HepG2 (cell line): ENCODE measurements at regions not wholly inside any gene's neighbourhood (a gene's known extent, or its start where the extent isn't known, plus 50 kb on each side); places are given as distances from the start of the nearest gene placed in this dataset.

Experiments
- ATAC-seq: fragments of 200-7000 bp; cut with Tn5 transposase; 3 replicates; pipeline ENCODE4 v1.9.1; 2020; ENCODE audit warnings: mild to moderate bottlenecking, moderate library complexity
- BruUV-seq: library from RNA; stranded (reverse); fragments of 400-500 nt; replicated peaks from 2 replicates; lab custom pipeline; 2021; lab: Mats Ljungman, UMichigan
- CTCF ChIA-PET: fragments of 300-600 bp; formaldehyde crosslinking; extraction: SDS; loops from one replicate; lab custom pipeline; 2021; ENCODE audit warnings: low total read pairs, inconsistent platforms, low intra/inter-chr PET ratio; lab: Yijun Ruan, JAX
- POLR2A ChIA-PET: fragments of 350-600 bp; sonication (Branson Sonifier 250); formaldehyde crosslinking; loops from one replicate; lab custom pipeline; 2020; ENCODE audit warnings: antibody characterized with exemption, inconsistent platforms; lab: Yijun Ruan, JAX
- DNase-seq: peaks from one replicate; pipeline ENCODE4 v3.0.0-alpha.2; 2015; ENCODE audit warnings: low spot score
- FAIRE-seq: peaks from 3 replicates; lab custom pipeline; 2011; peaks lifted over from hg19 to GRCh38; lab: Jason Lieb, UNC
- H2AFZ ChIP-seq: one replicate; pipeline ENCODE4 v1.6.1; 2011; ENCODE audit warnings: low read length, inconsistent platforms
- H3K27ac ChIP-seq: fragments of 300-600 bp; 3 replicates; pipeline ENCODE4 v1.8.0; 2011; ENCODE audit warnings: mixed run types, mild to moderate bottlenecking, mixed read lengths, low read length, inconsistent platforms; ENCODE audit not compliant: insufficient read depth; ENCODE audit errors: extremely low read length
- H3K27me3 ChIP-seq, 2 experiments: fragments of 200-600 bp in 1 of 2; 2 replicates in 1 of 2; 3 replicates in 1 of 2; pipeline versions ENCODE4 v1.6.0 to v1.8.0; 2011; ENCODE audit warnings: low read length in 2 of 2, mild to moderate bottlenecking in 2 of 2, moderate library complexity in 2 of 2, inconsistent platforms in 1 of 2; ENCODE audit not compliant: insufficient read depth in 2 of 2, control insufficient read depth in 1 of 2
- H3K36me3 ChIP-seq, 2 experiments: fragments of 200-600 bp in 1 of 2; replicated peaks in 1 of 2; 2 replicates in 1 of 2; 3 replicates in 1 of 2; pipeline versions ENCODE4 v1.5.1 to v1.8.0; 2011; ENCODE audit warnings: low read length in 2 of 2, inconsistent platforms in 1 of 2; ENCODE audit not compliant: insufficient read depth in 2 of 2, control insufficient read depth in 1 of 2
- H3K4me1 ChIP-seq: 2 replicates; pipeline ENCODE4 v1.5.1; 2012; ENCODE audit warnings: low read length, inconsistent platforms; ENCODE audit not compliant: insufficient read depth
- H3K4me2 ChIP-seq: 2 replicates; pipeline ENCODE4 v1.6.0; 2011; ENCODE audit warnings: low read depth, low read length, inconsistent platforms
- H3K4me3 ChIP-seq, 3 experiments: fragments of 200-600 bp in 1 of 3; sonication (generic), shearing (Covaris generic) in 1 of 3; replicated peaks in 1 of 3; 2 replicates each; pipeline ENCODE4 v1.5.1; 2011 to 2016; ENCODE audit warnings: low read length in 3 of 3, inconsistent platforms in 2 of 3, low read depth in 2 of 3, mild to moderate bottlenecking in 2 of 3, control low read depth in 1 of 3, mixed read lengths in 1 of 3; ENCODE audit not compliant: insufficient read depth in 1 of 3
- H3K79me2 ChIP-seq: one replicate; pipeline ENCODE4 v1.6.1; 2011; ENCODE audit warnings: low read length, inconsistent platforms; ENCODE audit not compliant: insufficient read depth
- H3K9ac ChIP-seq: 2 replicates; pipeline ENCODE4 v1.6.0; 2011; ENCODE audit warnings: mild to moderate bottlenecking, low read depth, low read length, inconsistent platforms; ENCODE audit not compliant: insufficient read depth
- H3K9me3 ChIP-seq: 2 replicates; pipeline ENCODE4 v1.5.1; 2012; ENCODE audit warnings: mild to moderate bottlenecking, low read length
- H4K20me1 ChIP-seq: 2 replicates; pipeline ENCODE4 v1.6.0; 2011; ENCODE audit warnings: inconsistent platforms, mild to moderate bottlenecking, low read length, moderate library complexity; ENCODE audit not compliant: insufficient read depth
- ARNT ChIP-seq: fragments of 450-650 bp; IDR thresholded peaks from 2 replicates; pipeline ENCODE4 v1.6.1; 2017
- CHCHD3 ChIP-seq: sonication (generic); formaldehyde crosslinking; IDR thresholded peaks from 2 replicates; pipeline ENCODE4 v1.8.0; 2022; ENCODE audit warnings: mild to moderate bottlenecking, missing genetic modification reagents, moderate library complexity
- EED ChIP-seq: sonication (generic); formaldehyde crosslinking; IDR thresholded peaks from 2 replicates; pipeline ENCODE4 v1.5.0; 2020; ENCODE audit warnings: mild to moderate bottlenecking, missing genetic modification reagents
- KDM1A ChIP-seq: IDR thresholded peaks from 2 replicates; pipeline ENCODE4 v1.6.1; 2016; ENCODE audit warnings: missing compliant biosample characterization
- NCOR1 ChIP-seq: fragments of 200-600 bp; sonication (generic); IDR thresholded peaks from 2 replicates; pipeline ENCODE4 v1.7.0; 2017; ENCODE audit warnings: antibody characterized with exemption, low read length, borderline replicate concordance
- RFXAP ChIP-seq: sonication (generic); formaldehyde crosslinking; IDR thresholded peaks from 2 replicates; pipeline ENCODE4 v1.4.0; 2020; ENCODE audit warnings: missing genetic modification reagents, borderline replicate concordance
- THYN1 ChIP-seq: sonication (generic); formaldehyde crosslinking; IDR thresholded peaks from 2 replicates; pipeline ENCODE4 v1.8.1; 2023; ENCODE audit warnings: low read depth, mild to moderate bottlenecking, moderate library complexity, missing genetic modification reagents, borderline replicate concordance
- ZNF17 ChIP-seq: sonication (generic); formaldehyde crosslinking; IDR thresholded peaks from 2 replicates; pipeline ENCODE4 v1.5.0; 2020; ENCODE audit warnings: mild to moderate bottlenecking, missing genetic modification reagents
- ZNF350 ChIP-seq: sonication (generic); formaldehyde crosslinking; IDR thresholded peaks from 2 replicates; pipeline ENCODE4 v1.4.0; 2020; ENCODE audit warnings: mild to moderate bottlenecking, low read depth, missing genetic modification reagents, borderline replicate concordance
- ZNF619 ChIP-seq: sonication (generic); formaldehyde crosslinking; IDR thresholded peaks from 2 replicates; pipeline ENCODE4 v1.4.0; 2020; ENCODE audit warnings: mild to moderate bottlenecking, missing genetic modification reagents
- ZNF773 ChIP-seq: sonication (generic); formaldehyde crosslinking; IDR thresholded peaks from 2 replicates; pipeline ENCODE4 v1.4.0; 2020; ENCODE audit warnings: missing genetic modification reagents, borderline replicate concordance
- WGBS: methylation state at CpG from one replicate; pipeline ENCODE4 v1.1.6; 2017; ENCODE audit warnings: low lambda C conversion rate; 5-methylcytosine and 5-hydroxymethylcytosine counted together
- in situ Hi-C: cut with HindIII; loops from 2 replicates; pipeline ENCODE4 v1.10.0; 2017; ENCODE audit warnings: low pct_unique_long_range_greater_than_20kb; ENCODE audit not compliant: extremely low pct_ligation_motif_present
- intact Hi-C: fragments of 100-400 bp; cut with micrococcal nuclease; formaldehyde crosslinking; loops from one replicate; pipeline ENCODE4 v1.10.0; 2022; ENCODE audit not compliant: unreplicated experiment
- TF ChIP-seq, protein P1 (sequence below): sonication (generic); formaldehyde crosslinking; IDR thresholded peaks from 2 replicates; pipeline ENCODE4 v1.4.0; 2020; ENCODE audit warnings: missing genetic modification reagents
- TF ChIP-seq, protein P2 (sequence below): sonication (generic); formaldehyde crosslinking; IDR thresholded peaks from 2 replicates; pipeline ENCODE4 v1.4.0; 2020; ENCODE audit warnings: missing genetic modification reagents
- TF ChIP-seq, protein P3 (sequence below): sonication (generic); formaldehyde crosslinking; IDR thresholded peaks from 2 replicates; pipeline ENCODE4 v1.5.0; 2020; ENCODE audit warnings: mild to moderate bottlenecking, missing genetic modification reagents
- TF ChIP-seq, protein P4 (sequence below): sonication (generic); formaldehyde crosslinking; IDR thresholded peaks from 2 replicates; pipeline ENCODE4 v1.4.0; 2020; ENCODE audit warnings: missing genetic modification reagents

DNA sequence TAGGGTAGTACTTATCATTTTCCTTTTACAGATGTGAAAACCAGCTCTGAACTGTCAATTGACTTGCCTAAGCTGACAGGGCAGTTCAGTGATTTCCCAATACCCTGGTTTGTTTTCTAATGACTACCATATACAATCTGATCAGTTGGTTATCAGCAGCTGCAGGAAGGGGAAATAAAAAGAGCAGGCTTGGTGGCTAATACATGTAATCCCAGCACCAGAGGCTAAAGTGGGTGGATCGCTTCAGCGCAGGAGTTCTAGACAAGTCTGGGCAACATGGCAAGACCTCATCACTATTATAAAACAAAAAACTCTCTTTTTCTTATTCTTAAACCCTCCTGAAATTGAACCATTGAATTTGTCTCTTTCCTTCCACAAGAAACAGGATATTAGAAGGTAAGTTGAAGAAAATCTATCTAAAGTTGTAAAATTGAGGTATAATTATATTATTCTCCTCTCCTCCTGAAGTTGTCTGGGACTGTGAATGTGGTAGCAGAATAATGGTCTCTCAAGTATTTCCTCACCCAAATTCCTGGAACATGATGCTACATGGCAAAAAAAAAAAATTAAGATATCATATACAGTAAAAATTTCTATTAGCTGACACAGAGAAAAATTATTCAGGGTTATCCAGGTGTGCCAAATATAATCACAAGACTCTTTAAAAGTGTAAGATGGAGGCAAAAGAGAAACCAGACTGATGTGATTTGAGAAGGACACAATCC is 1441.6 kb downstream of the SUCLG1 start:
- ChIA-PET POLR2A (no interaction called here), CTCF (no interaction called here)
- 90% methylated on average over 2 of the region's 2 CpGs for WGBS
- Histone ChIP-seq H3K36me3 (no peaks in the 10 kb centered on the region), H3K9ac (no peak overlapping the region), H3K4me2 (no peak overlapping the region), H3K27me3 (no peaks in the 10 kb centered on the region), H3K4me1 (no peaks in the 10 kb centered on the region), H4K20me1 (no peaks in the 10 kb centered on the region), H3K9me3 (peaks cover 67% of the 10 kb centered on the region), H2AFZ (no peak overlapping the region), H3K4me3 (no peak overlapping the region), H3K27ac (no peak overlapping the region), H3K79me2 (no peaks in the 10 kb centered on the region)
- no peak for FAIRE-seq
- no peak for ATAC-seq
- intact Hi-C loops, result no loop called here
- in situ Hi-C loops, result no loop called here
- BruUV-seq, result no TSS peak
- DNase-seq, result no peak
- TF ChIP-seq ZNF619 (no peak), ZNF17 (CRISPR knock-in tag) (no peak), CHCHD3 (CRISPR knock-in tag) (no peak), KDM1A (CRISPR knock-in tag) (no peak), RFXAP (no peak), NCOR1 (no peak), ARNT (no peak), THYN1 (no peak), EED (CRISPR knock-in tag) (no peak), ZNF350 (CRISPR knock-in tag) (no peak), ZNF773 (CRISPR knock-in tag) (no peak)
- TF ChIP-seq, protein P1, sequence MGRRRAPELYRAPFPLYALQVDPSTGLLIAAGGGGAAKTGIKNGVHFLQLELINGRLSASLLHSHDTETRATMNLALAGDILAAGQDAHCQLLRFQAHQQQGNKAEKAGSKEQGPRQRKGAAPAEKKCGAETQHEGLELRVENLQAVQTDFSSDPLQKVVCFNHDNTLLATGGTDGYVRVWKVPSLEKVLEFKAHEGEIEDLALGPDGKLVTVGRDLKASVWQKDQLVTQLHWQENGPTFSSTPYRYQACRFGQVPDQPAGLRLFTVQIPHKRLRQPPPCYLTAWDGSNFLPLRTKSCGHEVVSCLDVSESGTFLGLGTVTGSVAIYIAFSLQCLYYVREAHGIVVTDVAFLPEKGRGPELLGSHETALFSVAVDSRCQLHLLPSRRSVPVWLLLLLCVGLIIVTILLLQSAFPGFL (CRISPR knock-in tag), result no peak
- TF ChIP-seq, protein P2, sequence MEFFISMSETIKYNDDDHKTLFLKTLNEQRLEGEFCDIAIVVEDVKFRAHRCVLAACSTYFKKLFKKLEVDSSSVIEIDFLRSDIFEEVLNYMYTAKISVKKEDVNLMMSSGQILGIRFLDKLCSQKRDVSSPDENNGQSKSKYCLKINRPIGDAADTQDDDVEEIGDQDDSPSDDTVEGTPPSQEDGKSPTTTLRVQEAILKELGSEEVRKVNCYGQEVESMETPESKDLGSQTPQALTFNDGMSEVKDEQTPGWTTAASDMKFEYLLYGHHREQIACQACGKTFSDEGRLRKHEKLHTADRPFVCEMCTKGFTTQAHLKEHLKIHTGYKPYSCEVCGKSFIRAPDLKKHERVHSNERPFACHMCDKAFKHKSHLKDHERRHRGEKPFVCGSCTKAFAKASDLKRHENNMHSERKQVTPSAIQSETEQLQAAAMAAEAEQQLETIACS (CRISPR knock-in tag), result no peak
- TF ChIP-seq, protein P3, sequence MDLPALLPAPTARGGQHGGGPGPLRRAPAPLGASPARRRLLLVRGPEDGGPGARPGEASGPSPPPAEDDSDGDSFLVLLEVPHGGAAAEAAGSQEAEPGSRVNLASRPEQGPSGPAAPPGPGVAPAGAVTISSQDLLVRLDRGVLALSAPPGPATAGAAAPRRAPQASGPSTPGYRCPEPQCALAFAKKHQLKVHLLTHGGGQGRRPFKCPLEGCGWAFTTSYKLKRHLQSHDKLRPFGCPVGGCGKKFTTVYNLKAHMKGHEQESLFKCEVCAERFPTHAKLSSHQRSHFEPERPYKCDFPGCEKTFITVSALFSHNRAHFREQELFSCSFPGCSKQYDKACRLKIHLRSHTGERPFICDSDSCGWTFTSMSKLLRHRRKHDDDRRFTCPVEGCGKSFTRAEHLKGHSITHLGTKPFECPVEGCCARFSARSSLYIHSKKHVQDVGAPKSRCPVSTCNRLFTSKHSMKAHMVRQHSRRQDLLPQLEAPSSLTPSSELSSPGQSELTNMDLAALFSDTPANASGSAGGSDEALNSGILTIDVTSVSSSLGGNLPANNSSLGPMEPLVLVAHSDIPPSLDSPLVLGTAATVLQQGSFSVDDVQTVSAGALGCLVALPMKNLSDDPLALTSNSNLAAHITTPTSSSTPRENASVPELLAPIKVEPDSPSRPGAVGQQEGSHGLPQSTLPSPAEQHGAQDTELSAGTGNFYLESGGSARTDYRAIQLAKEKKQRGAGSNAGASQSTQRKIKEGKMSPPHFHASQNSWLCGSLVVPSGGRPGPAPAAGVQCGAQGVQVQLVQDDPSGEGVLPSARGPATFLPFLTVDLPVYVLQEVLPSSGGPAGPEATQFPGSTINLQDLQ (CRISPR knock-in tag), result no peak
- TF ChIP-seq, protein P4, sequence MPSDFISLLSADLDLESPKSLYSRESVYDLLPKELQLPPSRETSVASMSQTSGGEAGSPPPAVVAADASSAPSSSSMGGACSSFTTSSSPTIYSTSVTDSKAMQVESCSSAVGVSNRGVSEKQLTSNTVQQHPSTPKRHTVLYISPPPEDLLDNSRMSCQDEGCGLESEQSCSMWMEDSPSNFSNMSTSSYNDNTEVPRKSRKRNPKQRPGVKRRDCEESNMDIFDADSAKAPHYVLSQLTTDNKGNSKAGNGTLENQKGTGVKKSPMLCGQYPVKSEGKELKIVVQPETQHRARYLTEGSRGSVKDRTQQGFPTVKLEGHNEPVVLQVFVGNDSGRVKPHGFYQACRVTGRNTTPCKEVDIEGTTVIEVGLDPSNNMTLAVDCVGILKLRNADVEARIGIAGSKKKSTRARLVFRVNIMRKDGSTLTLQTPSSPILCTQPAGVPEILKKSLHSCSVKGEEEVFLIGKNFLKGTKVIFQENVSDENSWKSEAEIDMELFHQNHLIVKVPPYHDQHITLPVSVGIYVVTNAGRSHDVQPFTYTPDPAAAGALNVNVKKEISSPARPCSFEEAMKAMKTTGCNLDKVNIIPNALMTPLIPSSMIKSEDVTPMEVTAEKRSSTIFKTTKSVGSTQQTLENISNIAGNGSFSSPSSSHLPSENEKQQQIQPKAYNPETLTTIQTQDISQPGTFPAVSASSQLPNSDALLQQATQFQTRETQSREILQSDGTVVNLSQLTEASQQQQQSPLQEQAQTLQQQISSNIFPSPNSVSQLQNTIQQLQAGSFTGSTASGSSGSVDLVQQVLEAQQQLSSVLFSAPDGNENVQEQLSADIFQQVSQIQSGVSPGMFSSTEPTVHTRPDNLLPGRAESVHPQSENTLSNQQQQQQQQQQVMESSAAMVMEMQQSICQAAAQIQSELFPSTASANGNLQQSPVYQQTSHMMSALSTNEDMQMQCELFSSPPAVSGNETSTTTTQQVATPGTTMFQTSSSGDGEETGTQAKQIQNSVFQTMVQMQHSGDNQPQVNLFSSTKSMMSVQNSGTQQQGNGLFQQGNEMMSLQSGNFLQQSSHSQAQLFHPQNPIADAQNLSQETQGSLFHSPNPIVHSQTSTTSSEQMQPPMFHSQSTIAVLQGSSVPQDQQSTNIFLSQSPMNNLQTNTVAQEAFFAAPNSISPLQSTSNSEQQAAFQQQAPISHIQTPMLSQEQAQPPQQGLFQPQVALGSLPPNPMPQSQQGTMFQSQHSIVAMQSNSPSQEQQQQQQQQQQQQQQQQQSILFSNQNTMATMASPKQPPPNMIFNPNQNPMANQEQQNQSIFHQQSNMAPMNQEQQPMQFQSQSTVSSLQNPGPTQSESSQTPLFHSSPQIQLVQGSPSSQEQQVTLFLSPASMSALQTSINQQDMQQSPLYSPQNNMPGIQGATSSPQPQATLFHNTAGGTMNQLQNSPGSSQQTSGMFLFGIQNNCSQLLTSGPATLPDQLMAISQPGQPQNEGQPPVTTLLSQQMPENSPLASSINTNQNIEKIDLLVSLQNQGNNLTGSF (CRISPR knock-in tag), result no peak
